H9 (cell line): ENCODE measurements at regions not wholly inside any gene's neighbourhood (a gene's known extent, or its start where the extent isn't known, plus 50 kb on each side); places are given as distances from the start of the nearest gene placed in this dataset.

Experiments
- DNase-seq: peaks from one replicate; pipeline ENCODE4 v3.0.0-alpha.2; 2017
- H2AFZ ChIP-seq: one replicate; pipeline ENCODE4 v1.6.1; 2013; ENCODE audit warnings: mild to moderate bottlenecking, low read length, control low read depth, moderate library complexity
- H2AK5ac ChIP-seq: 2 replicates; pipeline ENCODE4 v1.6.1; 2013; ENCODE audit warnings: low read length, control low read depth, mixed read lengths; ENCODE audit not compliant: insufficient read length
- H2BK120ac ChIP-seq: one replicate; pipeline ENCODE4 v1.6.1; 2013; ENCODE audit warnings: low read depth, mild to moderate bottlenecking, low read length, control low read depth, inconsistent platforms; ENCODE audit not compliant: poor library complexity, severe bottlenecking
- H2BK12ac ChIP-seq: 2 replicates; pipeline ENCODE4 v1.6.1; 2013; ENCODE audit warnings: low read length, control low read depth, mixed read lengths, low read depth; ENCODE audit not compliant: insufficient read length
- H2BK15ac ChIP-seq: 2 replicates; pipeline ENCODE4 v1.6.1; 2013; ENCODE audit warnings: low read depth, low read length, control low read depth
- H2BK20ac ChIP-seq: one replicate; pipeline ENCODE4 v1.6.1; 2013; ENCODE audit warnings: low read depth, mild to moderate bottlenecking, low read length, control low read depth, inconsistent platforms; ENCODE audit not compliant: poor library complexity, severe bottlenecking
- H2BK5ac ChIP-seq: 2 replicates; pipeline ENCODE4 v1.6.1; 2013; ENCODE audit warnings: low read length, control low read depth, mixed read lengths; ENCODE audit not compliant: insufficient read length
- H3K14ac ChIP-seq: 2 replicates; pipeline ENCODE4 v1.6.1; 2013; ENCODE audit warnings: low read length, control low read depth; ENCODE audit not compliant: insufficient read depth
- H3K18ac ChIP-seq: 2 replicates; pipeline ENCODE4 v1.6.1; 2013; ENCODE audit warnings: low read depth, mild to moderate bottlenecking, mixed read lengths, low read length, control low read depth; ENCODE audit not compliant: insufficient read length
- H3K23ac ChIP-seq: 2 replicates; pipeline ENCODE4 v1.6.1; 2013; ENCODE audit warnings: low read length, control low read depth, mixed read lengths, low read depth; ENCODE audit not compliant: insufficient read length
- H3K23me2 ChIP-seq: 2 replicates; pipeline ENCODE4 v1.6.1; 2013; ENCODE audit warnings: low read depth, mild to moderate bottlenecking, mixed read lengths, low read length, control low read depth; ENCODE audit not compliant: insufficient read length, poor library complexity, severe bottlenecking
- H3K27ac ChIP-seq: 2 replicates; pipeline ENCODE4 v1.5.1; 2013; ENCODE audit warnings: low read length, control low read depth, mixed read lengths, low read depth; ENCODE audit not compliant: insufficient read length
- H3K27me3 ChIP-seq: 2 replicates; pipeline ENCODE4 v1.6.1; 2013; ENCODE audit warnings: low read length, control low read depth, inconsistent platforms; ENCODE audit not compliant: insufficient read depth
- H3K4ac ChIP-seq: 2 replicates; pipeline ENCODE4 v1.6.1; 2013; ENCODE audit warnings: low read depth, mild to moderate bottlenecking, control low read depth, inconsistent platforms, low read length, moderate library complexity
- H3K4me1 ChIP-seq: 2 replicates; pipeline ENCODE4 v1.6.1; 2013; ENCODE audit warnings: low read length, control low read depth, inconsistent platforms; ENCODE audit not compliant: insufficient read depth
- H3K4me2 ChIP-seq: 2 replicates; pipeline ENCODE4 v1.6.1; 2013; ENCODE audit warnings: low read length, control low read depth, mixed read lengths; ENCODE audit not compliant: insufficient read length, insufficient read depth
- H3K56ac ChIP-seq: 2 replicates; pipeline ENCODE4 v1.6.1; 2013; ENCODE audit warnings: low read depth, mild to moderate bottlenecking, mixed read lengths, low read length, control low read depth; ENCODE audit not compliant: insufficient read length
- H3K79me1 ChIP-seq: 2 replicates; pipeline ENCODE4 v1.6.1; 2013; ENCODE audit warnings: low read depth, mild to moderate bottlenecking, moderate library complexity, low read length, control low read depth, inconsistent platforms; ENCODE audit not compliant: insufficient read depth, poor library complexity, severe bottlenecking
- H3K79me2 ChIP-seq: 2 replicates; pipeline ENCODE4 v1.6.1; 2013; ENCODE audit warnings: low read length, control low read depth, inconsistent platforms; ENCODE audit not compliant: insufficient read depth
- H3K9ac ChIP-seq: 2 replicates; pipeline ENCODE4 v1.6.1; 2013; ENCODE audit warnings: low read length, control low read depth, mixed read lengths; ENCODE audit not compliant: insufficient read length; ENCODE audit errors: extremely low read depth
- H3K9me3 ChIP-seq: one replicate; pipeline ENCODE4 v1.6.1; 2013; ENCODE audit warnings: low read depth, low read length, inconsistent platforms; ENCODE audit not compliant: control insufficient read depth
- H3T11ph ChIP-seq: one replicate; pipeline ENCODE4 v1.6.1; 2013; ENCODE audit warnings: mild to moderate bottlenecking, low read length, control low read depth, inconsistent platforms
- H4K20me1 ChIP-seq: one replicate; pipeline ENCODE4 v1.6.1; 2013; ENCODE audit not compliant: control insufficient read depth, insufficient read length, insufficient read depth
- H4K5ac ChIP-seq: 2 replicates; pipeline ENCODE4 v1.6.1; 2013; ENCODE audit warnings: low read depth, mild to moderate bottlenecking, mixed read lengths, low read length, control low read depth; ENCODE audit not compliant: insufficient read length
- H4K8ac ChIP-seq: replicated peaks from 2 replicates; pipeline ENCODE4 v1.6.1; 2013; ENCODE audit warnings: low read length, control low read depth, mixed read lengths, low read depth; ENCODE audit not compliant: insufficient read length
- H4K91ac ChIP-seq: 2 replicates; pipeline ENCODE4 v1.6.1; 2013; ENCODE audit warnings: low read depth, mild to moderate bottlenecking, moderate library complexity, mixed read lengths, low read length, control low read depth; ENCODE audit not compliant: insufficient read length
- H3K27ac Mint-ChIP-seq, 3 experiments: 2 replicates in 2 of 3; 3 replicates in 1 of 3; pipeline ENCODE4 v1.8.0; 2020 to 2021; ENCODE audit warnings: mixed read lengths in 3 of 3, mild to moderate bottlenecking in 1 of 3, moderate library complexity in 1 of 3
- H3K27me3 Mint-ChIP-seq: 2 replicates; pipeline ENCODE4 v1.8.0; 2021; ENCODE audit warnings: low read depth, mild to moderate bottlenecking, moderate library complexity, mixed read lengths
- H3K36me3 Mint-ChIP-seq, 3 experiments: 2 replicates in 2 of 3; 3 replicates in 1 of 3; pipeline ENCODE4 v1.8.0; 2020 to 2021; ENCODE audit warnings: low read depth in 3 of 3, mixed read lengths in 3 of 3; ENCODE audit not compliant: insufficient read depth in 1 of 3
- H3K4me1 Mint-ChIP-seq, 2 experiments: 2 replicates each; pipeline ENCODE4 v1.8.0; 2020; ENCODE audit warnings: mixed read lengths in 2 of 2
- H3K4me3 Mint-ChIP-seq, 2 experiments: 2 replicates in 1 of 2; 3 replicates in 1 of 2; pipeline ENCODE4 v1.8.0; 2020 to 2021; ENCODE audit warnings: mild to moderate bottlenecking in 2 of 2, mixed read lengths in 2 of 2, moderate library complexity in 1 of 2
- H3K9me3 Mint-ChIP-seq, 2 experiments: 2 replicates in 1 of 2; 3 replicates in 1 of 2; pipeline ENCODE4 v1.8.0; 2020; ENCODE audit warnings: mild to moderate bottlenecking in 2 of 2, mixed read lengths in 2 of 2, moderate library complexity in 1 of 2
- CTCF ChIP-seq: fragments of 200-600 bp; sonication (generic); conservative IDR thresholded peaks from 3 replicates; pipeline ENCODE4 v1.8.0; 2021; ENCODE audit warnings: antibody characterized with exemption, mild to moderate bottlenecking
- WGBS: extraction: QIAGEN DNeasy Blood & Tissue Kit; methylation state at CpG from one replicate; pipeline ENCODE4 v1.1.7; 2013; ENCODE audit warnings: missing lambda C conversion rate, low lambda C conversion rate, mixed read lengths; ENCODE audit not compliant: insufficient read length; ENCODE audit errors: extremely low coverage; 5-methylcytosine and 5-hydroxymethylcytosine counted together

GRCh38 chr14:82766123-82766522 lies 1232.5 kb upstream of the SEL1L start:
- Mint-ChIP-seq H3K36me3 (no peaks in the 10 kb centered on the region), H3K27me3 (peaks cover 2% of the 10 kb centered on the region; the same call in 1 of the 2 replicates), H3K27ac (no peak overlapping the region), H3K4me1 (peaks cover 0 to 4% of the 10 kb centered on the region in 2 experiments; a peak in 2 of 4 replicates), H3K4me3 (no peak overlapping the region), H3K9me3 (no peaks in the 10 kb centered on the region)
- Histone ChIP-seq H3K79me2 (no peaks in the 10 kb centered on the region), H4K20me1 (no peaks in the 10 kb centered on the region), H2AFZ (no peak overlapping the region), H2BK5ac (no peak overlapping the region), H3K79me1 (no peaks in the 10 kb centered on the region), H2BK15ac (no peak overlapping the region), H3K23ac (no peak overlapping the region), H3T11ph (no peak overlapping the region), H3K9ac (no peak overlapping the region), H2BK120ac (no peak overlapping the region), H3K56ac (no peak overlapping the region), H2BK20ac (no peak overlapping the region), H3K4me2 (no peak overlapping the region), H3K4ac (no peak overlapping the region), H4K5ac (no peak overlapping the region), H2AK5ac (no peak overlapping the region), H2BK12ac (no peak overlapping the region), H3K23me2 (no peaks in the 10 kb centered on the region), H3K14ac (no peak overlapping the region), H3K9me3 (no peaks in the 10 kb centered on the region), H3K27ac (no peak overlapping the region), H3K27me3 (no peaks in the 10 kb centered on the region), H4K8ac (no peak overlapping the region), H3K4me1 (no peaks in the 10 kb centered on the region), H4K91ac (no peak overlapping the region), H3K18ac (no peak overlapping the region)
- WGBS = no CpG with 5 or more reads among the region's 5 CpGs
- TF ChIP-seq CTCF = no peak
- no peak for DNase-seq
